PC-3 (cell line): ENCODE measurements at regions not wholly inside any gene's neighbourhood (a gene's known extent, or its start where the extent isn't known, plus 50 kb on each side); places are given as distances from the start of the nearest gene placed in this dataset.

Experiments used
- CTCF ChIP-seq: fragments of 300-600 bp; sonication (generic); conservative IDR thresholded peaks from 2 replicates; pipeline ENCODE4 v1.5.1; 2017; ENCODE audit warnings: antibody characterized with exemption, low read depth, mild to moderate bottlenecking, low read length
- EZH2 ChIP-seq: fragments of 300-600 bp; sonication (generic); IDR thresholded peaks from one replicate; pipeline ENCODE4 v1.6.1; 2017; ENCODE audit warnings: antibody characterized with exemption, mild to moderate bottlenecking, low read length; ENCODE audit not compliant: unreplicated experiment
- EZH2phosphoT487 ChIP-seq: fragments of 300-600 bp; sonication (generic); IDR thresholded peaks from 2 replicates; pipeline ENCODE4 v1.6.1; 2018; ENCODE audit warnings: mild to moderate bottlenecking, antibody characterized with exemption, low read length, borderline replicate concordance

GRCh38 chr2:4762951-4763376 is 929.2 kb upstream of the SOX11 start:
- TF ChIP-seq CTCF (peak; percentile 49), EZH2 (no peak), EZH2phosphoT487 (no peak)
